Kidney (tissue), 13 donors: ENCODE measurements at regions not wholly inside any gene's neighbourhood (a gene's known extent, or its start where the extent isn't known, plus 50 kb on each side); places are given as distances from the start of the nearest gene placed in this dataset.

Experiments used
- DNase-seq, 5 donors: peaks; one replicate each; pipeline ENCODE4 v3.0.0-alpha.2; 2013 to 2020
- FAIRE-seq: peaks from 2 replicates; lab custom pipeline; 2012; peaks lifted over from hg19 to GRCh38; lab: Jason Lieb, UNC
- H3K27ac ChIP-seq, 2 donors: one replicate each; pipeline ENCODE4 v1.7.0; 2013; ENCODE audit warnings: low read depth in 2 of 2, low read length in 2 of 2, inconsistent platforms in 1 of 2
- H3K27me3 ChIP-seq: one replicate; pipeline ENCODE4 v1.7.1; 2013; ENCODE audit warnings: low read length, inconsistent platforms; ENCODE audit not compliant: control insufficient read depth, insufficient read depth
- H3K36me3 ChIP-seq, 3 donors: one replicate each; pipeline versions ENCODE4 v1.7.0 to v1.7.1; 2013; ENCODE audit warnings: low read length in 3 of 3, control low read depth in 1 of 3, inconsistent platforms in 1 of 3; ENCODE audit not compliant: insufficient read depth in 3 of 3, control insufficient read depth in 2 of 3
- H3K4me1 ChIP-seq, 3 donors: one replicate each; pipeline versions ENCODE4 v1.7.0 to v1.7.1; 2013; ENCODE audit warnings: low read length in 3 of 3, inconsistent platforms in 1 of 3, low read depth in 1 of 3; ENCODE audit not compliant: control insufficient read depth in 2 of 3, insufficient read depth in 2 of 3
- H3K4me3 ChIP-seq, 3 donors: one replicate each; pipeline versions ENCODE4 v1.7.0 to v1.8.1; 2013; ENCODE audit warnings: low read length in 3 of 3, control low read depth in 1 of 3, inconsistent platforms in 1 of 3
- H3K9ac ChIP-seq, 3 donors: one replicate each; pipeline versions ENCODE4 v1.7.0 to v1.7.1; 2013; ENCODE audit warnings: low read length in 3 of 3, control low read depth in 1 of 3, inconsistent platforms in 1 of 3
- H3K9me3 ChIP-seq, 3 donors: one replicate each; pipeline versions ENCODE4 v1.7.0 to v1.7.1; 2013; ENCODE audit warnings: low read length in 3 of 3, control low read depth in 1 of 3, inconsistent platforms in 1 of 3; ENCODE audit not compliant: control insufficient read depth in 2 of 3, insufficient read depth in 1 of 3
- intact Hi-C: fragments of 100-400 bp; cut with DNase I; formaldehyde crosslinking; loops from one replicate; pipeline ENCODE4 v1.11.1; 2022
- TF ChIP-seq, protein P1 (sequence below): IDR thresholded peaks from 3 replicates; pipeline ENCODE4 v1.5.1; 2012; ENCODE audit warnings: mild to moderate bottlenecking, moderate library complexity, borderline replicate concordance; ENCODE audit not compliant: insufficient read depth; ENCODE audit errors: extremely low read depth
- donor health status: control.
- donor health status: control.
- donor health status: control.
- donor health status: control.
- donor health status: control.
- donor health status: DM: yes; HTN: yes; CAD: no.
- donor health status: Normal renal cell carcinoma (clear cell type).

DNA sequence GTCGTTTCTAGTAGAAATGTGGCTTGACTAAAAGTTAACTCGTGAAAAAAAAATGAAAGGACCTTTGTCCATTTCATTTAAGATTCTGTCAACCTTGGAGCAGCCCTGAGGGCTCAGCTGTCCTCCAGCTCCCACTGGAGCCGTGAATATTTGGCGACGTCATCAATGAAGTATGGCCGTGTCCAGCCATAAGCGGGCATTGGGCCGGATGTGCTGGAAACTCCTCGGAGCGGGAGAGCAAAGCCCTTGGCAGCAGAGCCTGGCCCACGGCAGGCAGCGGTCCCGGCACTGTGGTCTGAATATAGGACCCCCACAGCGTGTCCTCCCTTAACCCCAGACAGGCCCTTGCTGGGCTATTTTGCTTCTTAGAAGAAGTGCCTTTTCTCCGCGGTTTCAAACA, 50.0 kb downstream of the JAKMIP3 start:
- TF ChIP-seq, protein P1, sequence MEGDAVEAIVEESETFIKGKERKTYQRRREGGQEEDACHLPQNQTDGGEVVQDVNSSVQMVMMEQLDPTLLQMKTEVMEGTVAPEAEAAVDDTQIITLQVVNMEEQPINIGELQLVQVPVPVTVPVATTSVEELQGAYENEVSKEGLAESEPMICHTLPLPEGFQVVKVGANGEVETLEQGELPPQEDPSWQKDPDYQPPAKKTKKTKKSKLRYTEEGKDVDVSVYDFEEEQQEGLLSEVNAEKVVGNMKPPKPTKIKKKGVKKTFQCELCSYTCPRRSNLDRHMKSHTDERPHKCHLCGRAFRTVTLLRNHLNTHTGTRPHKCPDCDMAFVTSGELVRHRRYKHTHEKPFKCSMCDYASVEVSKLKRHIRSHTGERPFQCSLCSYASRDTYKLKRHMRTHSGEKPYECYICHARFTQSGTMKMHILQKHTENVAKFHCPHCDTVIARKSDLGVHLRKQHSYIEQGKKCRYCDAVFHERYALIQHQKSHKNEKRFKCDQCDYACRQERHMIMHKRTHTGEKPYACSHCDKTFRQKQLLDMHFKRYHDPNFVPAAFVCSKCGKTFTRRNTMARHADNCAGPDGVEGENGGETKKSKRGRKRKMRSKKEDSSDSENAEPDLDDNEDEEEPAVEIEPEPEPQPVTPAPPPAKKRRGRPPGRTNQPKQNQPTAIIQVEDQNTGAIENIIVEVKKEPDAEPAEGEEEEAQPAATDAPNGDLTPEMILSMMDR: no peak
- intact Hi-C loops: no loop called here
- DNase-seq: peak in 4 of 5 donors; percentile 53 to 75 (median 61)
- Histone ChIP-seq H3K4me1 (no peaks in the 10 kb centered on the region), H3K4me3 (no peak overlapping the region), H3K9ac (no peak overlapping the region), H3K9me3 (no peaks in the 10 kb centered on the region), H3K27me3 (no peaks in the 10 kb centered on the region), H3K27ac (no peak overlapping the region), H3K36me3 (no peaks in the 10 kb centered on the region)
- no peak for FAIRE-seq

DNA sequence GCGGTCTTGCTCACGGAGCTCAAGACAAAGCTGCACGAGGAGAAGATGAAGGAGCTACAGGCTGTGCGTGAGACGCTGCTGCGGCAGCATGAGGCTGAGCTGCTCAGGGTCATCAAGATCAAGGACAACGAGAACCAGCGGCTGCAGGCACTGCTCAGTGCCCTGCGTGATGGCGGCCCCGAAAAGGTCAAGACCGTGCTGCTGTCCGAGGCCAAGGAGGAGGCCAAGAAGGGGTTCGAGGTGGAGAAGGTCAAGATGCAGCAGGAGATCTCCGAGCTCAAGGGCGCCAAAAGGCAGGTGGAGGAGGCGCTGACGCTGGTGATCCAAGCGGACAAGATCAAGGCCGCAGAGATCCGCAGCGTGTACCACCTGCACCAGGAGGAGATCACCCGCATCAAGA, 51.4 kb downstream of the JAKMIP3 start:
- FAIRE-seq: no peak
- H3K9me3 ChIP-seq: no peaks in the 10 kb centered on the region

DNA sequence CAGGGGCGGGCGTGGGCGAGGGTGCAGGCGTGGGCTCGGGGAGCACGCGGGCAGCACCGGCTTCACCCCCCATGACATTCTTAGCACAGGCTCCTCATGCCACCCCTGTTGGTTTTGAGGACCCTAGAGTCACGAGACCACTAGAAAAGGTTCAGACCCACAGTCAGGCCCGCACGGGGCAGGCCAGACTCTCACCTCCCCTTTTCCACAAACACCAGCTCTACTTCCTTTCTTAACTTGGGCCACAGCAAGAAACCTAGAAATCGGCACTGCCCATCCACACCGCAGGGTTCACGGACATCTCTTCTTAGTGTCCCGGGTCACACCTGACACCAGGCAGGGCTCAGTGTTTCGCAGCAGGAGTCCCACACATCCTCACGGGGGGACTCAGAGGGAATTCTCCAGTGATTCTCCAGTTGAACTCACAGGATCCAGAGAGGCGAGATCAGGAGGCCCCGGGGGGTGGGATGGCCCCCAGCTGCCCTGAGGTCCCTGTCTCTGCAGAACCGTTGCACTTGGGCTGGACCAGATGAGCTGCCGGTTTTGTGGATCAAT, 52.0 kb downstream of the JAKMIP3 start:
- FAIRE-seq (no peak), DNase-seq (peak in 1 of 5 donors; percentile 30)
- no peaks in the 10 kb centered on the region for H3K4me1 ChIP-seq
- H3K27me3 ChIP-seq: no peaks in the 10 kb centered on the region
- H3K27ac ChIP-seq: no peak overlapping the region
- intact Hi-C loops: no loop called here
- no peak overlapping the region for H3K4me3 ChIP-seq
- no peaks in the 10 kb centered on the region for H3K9me3 ChIP-seq
- no peaks in the 10 kb centered on the region for H3K36me3 ChIP-seq
- H3K9ac ChIP-seq: no peak overlapping the region
- TF ChIP-seq, protein P1: no peak

More for the DNA sequence above, 51.4 kb downstream of the JAKMIP3 start:
- TF ChIP-seq, protein P1: no peak
- Histone ChIP-seq H3K27me3 (no peaks in the 10 kb centered on the region), H3K36me3 (no peaks in the 10 kb centered on the region), H3K9ac (no peak overlapping the region), H3K4me3 (no peak overlapping the region), H3K27ac (no peak overlapping the region), H3K4me1 (no peaks in the 10 kb centered on the region)
- intact Hi-C loops: no loop called here
- DNase-seq: peak in 1 of 5 donors; percentile 60

DNA sequence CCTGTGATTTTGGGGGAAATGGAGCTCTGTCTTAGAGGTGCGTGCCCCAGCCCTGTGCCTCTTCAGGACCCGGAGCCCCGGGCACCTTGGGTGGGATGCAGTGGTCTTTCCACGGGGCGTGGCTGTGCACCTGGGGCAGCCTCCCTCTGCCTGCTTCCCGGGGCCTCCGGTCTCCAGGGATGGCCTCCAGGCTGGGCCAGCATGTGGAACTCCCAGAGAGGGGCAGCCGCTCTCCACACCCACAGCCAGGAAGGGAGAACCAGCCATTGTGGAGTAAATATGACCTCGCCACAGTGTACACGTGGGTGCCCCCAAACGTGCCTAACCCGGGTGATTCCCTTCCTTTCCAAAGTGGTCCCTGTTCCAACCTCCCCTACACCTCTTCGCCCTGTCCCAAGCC, 52.6 kb downstream of the JAKMIP3 start:
- Histone ChIP-seq H3K4me3 (no peak overlapping the region), H3K9ac (no peak overlapping the region), H3K36me3 (no peaks in the 10 kb centered on the region), H3K9me3 (no peaks in the 10 kb centered on the region), H3K4me1 (no peaks in the 10 kb centered on the region), H3K27ac (no peak overlapping the region), H3K27me3 (no peaks in the 10 kb centered on the region)
- DNase-seq (peak in 1 of 5 donors; percentile 37), FAIRE-seq (no peak)
- TF ChIP-seq, protein P1: no peak
- intact Hi-C loops: no loop called here
